SH-SY5Y (cell line): ENCODE measurements at regions not wholly inside any gene's neighbourhood (a gene's known extent, or its start where the extent isn't known, plus 50 kb on each side); places are given as distances from the start of the nearest gene placed in this dataset.

Experiments used
- GATA2 ChIP-seq: IDR thresholded peaks from 2 replicates; pipeline ENCODE4 v1.6.1; 2011; ENCODE audit warnings: mild to moderate bottlenecking, low read depth, low read length
- GATA3 ChIP-seq: IDR thresholded peaks from 2 replicates; pipeline ENCODE4 v1.6.1; 2011; ENCODE audit warnings: low read depth, mild to moderate bottlenecking, low read length, moderate library complexity

- TF ChIP-seq GATA2, result no peak
- no peak for TF ChIP-seq GATA3
Measured at GRCh38 chrX:40391662-40392061, 189.1 kb upstream of the ATP6AP2 start.
